ENCODE measurements at regions not wholly inside any gene's neighbourhood (a gene's known extent, or its start where the extent isn't known, plus 50 kb on each side); places are given as distances from the start of the nearest gene placed in this dataset.
"Not testable (repeated sequence)": the region's sequence is repeated elsewhere in the genome, so short reads cannot be mapped to it uniquely, and the experiment has no call there.

DNA sequence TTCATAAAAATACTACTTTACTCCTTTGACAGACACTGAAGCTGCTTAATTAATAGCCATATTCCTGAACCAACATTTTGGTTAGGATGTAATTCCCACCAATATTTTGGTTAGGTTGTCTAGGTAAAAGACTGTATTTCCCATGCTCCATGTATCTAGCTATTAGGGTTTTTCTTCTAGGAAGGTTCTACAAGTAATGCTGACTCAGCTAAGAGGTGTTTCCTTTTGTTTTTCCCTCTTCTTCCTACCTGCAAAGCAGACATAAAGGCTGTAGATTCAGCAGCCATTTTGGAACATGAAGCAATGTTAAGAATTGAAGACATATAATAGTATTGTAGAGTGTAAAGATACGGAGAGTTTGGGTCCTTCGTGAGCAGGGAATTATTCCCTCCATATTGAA lies 115.3 kb downstream of the OR4C45 start:
- H3K36me3 ChIP-seq (ENCODE audit: control insufficient read depth in 2 of 2, insufficient read depth in 1 of 2, low read length in 2 of 2); H3K4me3 ChIP-seq (ENCODE audit: low read depth, low read length); H3K9me3 ChIP-seq (ENCODE audit: control insufficient read depth, insufficient read depth, low read depth, low read length); POLR2A ChIA-PET; CTCF ChIA-PET; H3K27ac ChIP-seq (ENCODE audit: extremely low read depth, low read depth, low read length); H3K4me1 ChIP-seq (ENCODE audit: control insufficient read depth, insufficient read depth, low read length): not testable (repeated sequence)

DNA sequence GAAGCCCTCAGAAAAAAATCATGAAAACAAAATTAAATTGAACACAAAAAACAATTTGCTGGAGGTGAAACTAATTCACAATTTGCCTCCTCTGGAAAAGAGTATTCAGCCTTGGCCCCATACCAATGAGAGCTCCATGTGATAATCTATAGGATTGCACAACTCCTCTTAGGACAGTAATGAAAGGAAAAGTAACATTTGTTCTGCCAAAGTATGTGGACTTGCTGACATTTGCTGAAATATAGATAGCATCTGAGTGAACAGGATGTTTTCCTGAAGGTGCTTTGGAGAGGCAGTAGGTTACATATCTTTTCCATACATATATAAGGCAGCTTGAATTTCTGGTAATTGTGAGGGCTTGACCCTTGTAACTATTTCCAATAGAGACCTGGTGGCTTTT lies 122.8 kb downstream of the OR4C45 start:
- no peaks in the 10 kb centered on the region for H3K36me3 ChIP-seq (ENCODE audit: control insufficient read depth in 2 of 2, insufficient read depth in 1 of 2, low read length in 2 of 2)
- no peaks in the 10 kb centered on the region for H3K9me3 ChIP-seq (ENCODE audit: control insufficient read depth, insufficient read depth, low read depth, low read length)
- ChIA-PET POLR2A (no interaction called here), CTCF (no interaction called here)
- no peak for TF ChIP-seq ZFP41 (tag by site-specific recombination; IDR thresholded peaks at IDR 0.05; ENCODE audit: borderline replicate concordance)
- no peak for TF ChIP-seq ZNF664 (tag by site-specific recombination; IDR thresholded peaks at IDR 0.05)
- H3K4me3 ChIP-seq (ENCODE audit: low read depth, low read length), result no peak overlapping the region
- H3K4me1 ChIP-seq (ENCODE audit: control insufficient read depth, insufficient read depth, low read length), result no peaks in the 10 kb centered on the region
- no peak overlapping the region for H3K27ac ChIP-seq (ENCODE audit: extremely low read depth, low read depth, low read length)

DNA sequence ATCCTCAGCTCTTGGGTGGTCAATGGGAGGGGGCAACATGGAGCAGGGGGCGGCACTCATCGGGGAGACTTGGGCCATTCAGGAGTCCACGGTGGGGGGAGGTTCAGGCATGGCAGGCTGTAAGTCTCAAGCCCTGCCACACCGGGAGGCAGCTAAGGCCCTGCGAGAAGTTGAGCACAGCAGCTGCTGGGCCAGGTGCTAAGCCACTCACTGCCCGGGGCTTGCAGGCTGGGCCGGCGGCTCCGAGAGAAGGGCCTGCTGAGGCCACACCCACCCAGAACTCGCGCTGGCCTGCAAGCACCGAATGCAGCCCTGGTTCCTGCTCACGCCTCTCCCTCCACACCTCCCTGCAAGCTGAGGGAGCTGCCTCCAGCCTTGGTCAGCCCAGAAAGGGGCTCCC lies 131.4 kb downstream of the OR4C45 start:
- POLR2A ChIA-PET, result no interaction called here
- Histone ChIP-seq H3K27ac (ENCODE audit: extremely low read depth, low read depth, low read length) (no peak overlapping the region), H3K9me3 (ENCODE audit: control insufficient read depth, insufficient read depth, low read depth, low read length) (no peaks in the 10 kb centered on the region)
- TF ChIP-seq SETDB1 (IDR thresholded peaks at IDR 0.05; ENCODE audit: insufficient read length, low read length) (no peak), ZNF146 (tag by site-specific recombination; IDR thresholded peaks at IDR 0.05) (no peak), YY1 (tag by site-specific recombination; IDR thresholded peaks at IDR 0.05) (no peak), RBAK (tag by site-specific recombination; IDR thresholded peaks at IDR 0.05) (no peak), ZNF404 (tag by site-specific recombination; IDR thresholded peaks at IDR 0.05) (no peak), ZNF157 (tag by site-specific recombination; IDR thresholded peaks at IDR 0.05) (no peak), BCL11B (tag by site-specific recombination; IDR thresholded peaks at IDR 0.05; ENCODE audit: low read depth) (no peak), ZFP69B (tag by site-specific recombination; IDR thresholded peaks at IDR 0.05) (no peak), SP2 (tag by site-specific recombination; IDR thresholded peaks at IDR 0.05) (no peak), MEIS1 (CRISPR knock-in tag; IDR thresholded peaks at IDR 0.05; ENCODE audit: borderline replicate concordance) (no peak), ZNF211 (tag by site-specific recombination; IDR thresholded peaks at IDR 0.05; ENCODE audit: low read depth) (no peak), EGR2 (tag by site-specific recombination; IDR thresholded peaks at IDR 0.05; ENCODE audit: low read depth) (no peak), ZNF335 (tag by site-specific recombination; conservative IDR thresholded peaks at IDR 0.05) (no peak), KLF16 (tag by site-specific recombination; IDR thresholded peaks at IDR 0.05) (no peak)
- TF ChIP-seq, protein P1, sequence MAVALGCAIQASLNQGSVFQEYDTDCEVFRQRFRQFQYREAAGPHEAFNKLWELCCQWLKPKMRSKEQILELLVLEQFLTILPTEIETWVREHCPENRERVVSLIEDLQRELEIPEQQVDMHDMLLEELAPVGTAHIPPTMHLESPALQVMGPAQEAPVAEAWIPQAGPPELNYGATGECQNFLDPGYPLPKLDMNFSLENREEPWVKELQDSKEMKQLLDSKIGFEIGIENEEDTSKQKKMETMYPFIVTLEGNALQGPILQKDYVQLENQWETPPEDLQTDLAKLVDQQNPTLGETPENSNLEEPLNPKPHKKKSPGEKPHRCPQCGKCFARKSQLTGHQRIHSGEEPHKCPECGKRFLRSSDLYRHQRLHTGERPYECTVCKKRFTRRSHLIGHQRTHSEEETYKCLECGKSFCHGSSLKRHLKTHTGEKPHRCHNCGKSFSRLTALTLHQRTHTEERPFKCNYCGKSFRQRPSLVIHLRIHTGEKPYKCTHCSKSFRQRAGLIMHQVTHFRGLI (tag by site-specific recombination; IDR thresholded peaks at IDR 0.05), result no peak
- TF ChIP-seq, protein P2, sequence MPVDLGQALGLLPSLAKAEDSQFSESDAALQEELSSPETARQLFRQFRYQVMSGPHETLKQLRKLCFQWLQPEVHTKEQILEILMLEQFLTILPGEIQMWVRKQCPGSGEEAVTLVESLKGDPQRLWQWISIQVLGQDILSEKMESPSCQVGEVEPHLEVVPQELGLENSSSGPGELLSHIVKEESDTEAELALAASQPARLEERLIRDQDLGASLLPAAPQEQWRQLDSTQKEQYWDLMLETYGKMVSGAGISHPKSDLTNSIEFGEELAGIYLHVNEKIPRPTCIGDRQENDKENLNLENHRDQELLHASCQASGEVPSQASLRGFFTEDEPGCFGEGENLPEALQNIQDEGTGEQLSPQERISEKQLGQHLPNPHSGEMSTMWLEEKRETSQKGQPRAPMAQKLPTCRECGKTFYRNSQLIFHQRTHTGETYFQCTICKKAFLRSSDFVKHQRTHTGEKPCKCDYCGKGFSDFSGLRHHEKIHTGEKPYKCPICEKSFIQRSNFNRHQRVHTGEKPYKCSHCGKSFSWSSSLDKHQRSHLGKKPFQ (tag by site-specific recombination; IDR thresholded peaks at IDR 0.05), result no peak
- TF ChIP-seq, protein P3, sequence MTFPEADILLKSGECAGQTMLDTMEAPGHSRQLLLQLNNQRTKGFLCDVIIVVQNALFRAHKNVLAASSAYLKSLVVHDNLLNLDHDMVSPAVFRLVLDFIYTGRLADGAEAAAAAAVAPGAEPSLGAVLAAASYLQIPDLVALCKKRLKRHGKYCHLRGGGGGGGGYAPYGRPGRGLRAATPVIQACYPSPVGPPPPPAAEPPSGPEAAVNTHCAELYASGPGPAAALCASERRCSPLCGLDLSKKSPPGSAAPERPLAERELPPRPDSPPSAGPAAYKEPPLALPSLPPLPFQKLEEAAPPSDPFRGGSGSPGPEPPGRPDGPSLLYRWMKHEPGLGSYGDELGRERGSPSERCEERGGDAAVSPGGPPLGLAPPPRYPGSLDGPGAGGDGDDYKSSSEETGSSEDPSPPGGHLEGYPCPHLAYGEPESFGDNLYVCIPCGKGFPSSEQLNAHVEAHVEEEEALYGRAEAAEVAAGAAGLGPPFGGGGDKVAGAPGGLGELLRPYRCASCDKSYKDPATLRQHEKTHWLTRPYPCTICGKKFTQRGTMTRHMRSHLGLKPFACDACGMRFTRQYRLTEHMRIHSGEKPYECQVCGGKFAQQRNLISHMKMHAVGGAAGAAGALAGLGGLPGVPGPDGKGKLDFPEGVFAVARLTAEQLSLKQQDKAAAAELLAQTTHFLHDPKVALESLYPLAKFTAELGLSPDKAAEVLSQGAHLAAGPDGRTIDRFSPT (tag by site-specific recombination; IDR thresholded peaks at IDR 0.05), result no peak
- TF ChIP-seq, protein P4, sequence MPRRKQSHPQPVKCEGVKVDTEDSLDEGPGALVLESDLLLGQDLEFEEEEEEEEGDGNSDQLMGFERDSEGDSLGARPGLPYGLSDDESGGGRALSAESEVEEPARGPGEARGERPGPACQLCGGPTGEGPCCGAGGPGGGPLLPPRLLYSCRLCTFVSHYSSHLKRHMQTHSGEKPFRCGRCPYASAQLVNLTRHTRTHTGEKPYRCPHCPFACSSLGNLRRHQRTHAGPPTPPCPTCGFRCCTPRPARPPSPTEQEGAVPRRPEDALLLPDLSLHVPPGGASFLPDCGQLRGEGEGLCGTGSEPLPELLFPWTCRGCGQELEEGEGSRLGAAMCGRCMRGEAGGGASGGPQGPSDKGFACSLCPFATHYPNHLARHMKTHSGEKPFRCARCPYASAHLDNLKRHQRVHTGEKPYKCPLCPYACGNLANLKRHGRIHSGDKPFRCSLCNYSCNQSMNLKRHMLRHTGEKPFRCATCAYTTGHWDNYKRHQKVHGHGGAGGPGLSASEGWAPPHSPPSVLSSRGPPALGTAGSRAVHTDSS (tag by site-specific recombination; IDR thresholded peaks at IDR 0.05), result no peak
- TF ChIP-seq, protein P5, sequence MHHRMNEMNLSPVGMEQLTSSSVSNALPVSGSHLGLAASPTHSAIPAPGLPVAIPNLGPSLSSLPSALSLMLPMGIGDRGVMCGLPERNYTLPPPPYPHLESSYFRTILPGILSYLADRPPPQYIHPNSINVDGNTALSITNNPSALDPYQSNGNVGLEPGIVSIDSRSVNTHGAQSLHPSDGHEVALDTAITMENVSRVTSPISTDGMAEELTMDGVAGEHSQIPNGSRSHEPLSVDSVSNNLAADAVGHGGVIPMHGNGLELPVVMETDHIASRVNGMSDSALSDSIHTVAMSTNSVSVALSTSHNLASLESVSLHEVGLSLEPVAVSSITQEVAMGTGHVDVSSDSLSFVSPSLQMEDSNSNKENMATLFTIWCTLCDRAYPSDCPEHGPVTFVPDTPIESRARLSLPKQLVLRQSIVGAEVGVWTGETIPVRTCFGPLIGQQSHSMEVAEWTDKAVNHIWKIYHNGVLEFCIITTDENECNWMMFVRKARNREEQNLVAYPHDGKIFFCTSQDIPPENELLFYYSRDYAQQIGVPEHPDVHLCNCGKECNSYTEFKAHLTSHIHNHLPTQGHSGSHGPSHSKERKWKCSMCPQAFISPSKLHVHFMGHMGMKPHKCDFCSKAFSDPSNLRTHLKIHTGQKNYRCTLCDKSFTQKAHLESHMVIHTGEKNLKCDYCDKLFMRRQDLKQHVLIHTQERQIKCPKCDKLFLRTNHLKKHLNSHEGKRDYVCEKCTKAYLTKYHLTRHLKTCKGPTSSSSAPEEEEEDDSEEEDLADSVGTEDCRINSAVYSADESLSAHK (tag by site-specific recombination; IDR thresholded peaks at IDR 0.05), result no peak

More for the DNA sequence above, 131.4 kb downstream of the OR4C45 start:
- no peaks in the 10 kb centered on the region for H3K4me1 ChIP-seq (ENCODE audit: control insufficient read depth, insufficient read depth, low read length)
- CTCF ChIA-PET, result no interaction called here
- no peaks in the 10 kb centered on the region for H3K36me3 ChIP-seq (ENCODE audit: control insufficient read depth in 2 of 2, insufficient read depth in 1 of 2, low read length in 2 of 2)
- no peak overlapping the region for H3K4me3 ChIP-seq (ENCODE audit: low read depth, low read length)
